HG03280 (cell line): ENCODE measurements at regions not wholly inside any gene's neighbourhood (a gene's known extent, or its start where the extent isn't known, plus 50 kb on each side); places are given as distances from the start of the nearest gene placed in this dataset.
"Not testable (repeated sequence)": the region's sequence is repeated elsewhere in the genome, so short reads cannot be mapped to it uniquely, and the experiment has no call there.

Source experiments
- ATAC-seq: cut with Tn5 transposase; IDR thresholded peaks from one replicate; pipeline ENCODE4 v1.9.1; 2021; ENCODE audit warnings: mild to moderate bottlenecking, moderate library complexity; ENCODE audit not compliant: unreplicated experiment

GRCh38 chr12:63415357-63415756 lies 252.9 kb downstream of the DPY19L2 start:
- ATAC-seq: no peak

GRCh38 chr12:63410197-63410596 lies 258.1 kb downstream of the DPY19L2 start:
- ATAC-seq: no peak

- no peak for ATAC-seq
Observed at GRCh38 chr12:63406781-63407180, 255.8 kb upstream of the AVPR1A start.

GRCh38 chr12:63404611-63405010 lies 253.6 kb upstream of the AVPR1A start:
- no peak for ATAC-seq

- no peak for ATAC-seq
Observed at GRCh38 chr12:63403256-63403655, 252.3 kb upstream of the AVPR1A start.

- ATAC-seq: no peak
Observed at GRCh38 chr12:63400718-63401117, 249.7 kb upstream of the AVPR1A start.

GRCh38 chr12:63400318-63400717 lies 249.3 kb upstream of the AVPR1A start:
- ATAC-seq: no peak

- ATAC-seq: no peak
Observed at GRCh38 chr12:63397807-63398206, 246.8 kb upstream of the AVPR1A start.

GRCh38 chr12:63396135-63396534 lies 245.1 kb upstream of the AVPR1A start:
- no peak for ATAC-seq

- ATAC-seq: no peak
Observed at GRCh38 chr12:63394983-63395382, 244.0 kb upstream of the AVPR1A start.

GRCh38 chr12:63394349-63394748 lies 243.3 kb upstream of the AVPR1A start:
- ATAC-seq: no peak

- no peak for ATAC-seq
Observed at GRCh38 chr12:63389211-63389610, 238.2 kb upstream of the AVPR1A start.

GRCh38 chr12:63387771-63388170 lies 236.8 kb upstream of the AVPR1A start:
- no peak for ATAC-seq

- ATAC-seq: no peak
Observed at GRCh38 chr12:63382930-63383329, 231.9 kb upstream of the AVPR1A start.

GRCh38 chr12:63362791-63363190 lies 211.8 kb upstream of the AVPR1A start:
- ATAC-seq: no peak

GRCh38 chr12:63362166-63362565 lies 211.2 kb upstream of the AVPR1A start:
- no peak for ATAC-seq

- ATAC-seq: no peak
Observed at GRCh38 chr12:63354969-63355368, 204.0 kb upstream of the AVPR1A start.

GRCh38 chr12:63353559-63353958 lies 202.6 kb upstream of the AVPR1A start:
- no peak for ATAC-seq

- ATAC-seq: no peak
Observed at GRCh38 chr12:63351370-63351769, 200.4 kb upstream of the AVPR1A start.

- ATAC-seq: no peak
Observed at GRCh38 chr12:63348556-63348955, 197.6 kb upstream of the AVPR1A start.

GRCh38 chr12:63337158-63337557 lies 186.2 kb upstream of the AVPR1A start:
- not testable (repeated sequence) for ATAC-seq

- no peak for ATAC-seq
Observed at GRCh38 chr12:63326260-63326659, 175.3 kb upstream of the AVPR1A start.

- no peak for ATAC-seq
Observed at GRCh38 chr12:63325757-63326156, 174.8 kb upstream of the AVPR1A start.

- ATAC-seq: no peak
Observed at GRCh38 chr12:63323942-63324341, 172.9 kb upstream of the AVPR1A start.
